ENCODE measurements at regions not wholly inside any gene's neighbourhood (a gene's known extent, or its start where the extent isn't known, plus 50 kb on each side); places are given as distances from the start of the nearest gene placed in this dataset.

DNA sequence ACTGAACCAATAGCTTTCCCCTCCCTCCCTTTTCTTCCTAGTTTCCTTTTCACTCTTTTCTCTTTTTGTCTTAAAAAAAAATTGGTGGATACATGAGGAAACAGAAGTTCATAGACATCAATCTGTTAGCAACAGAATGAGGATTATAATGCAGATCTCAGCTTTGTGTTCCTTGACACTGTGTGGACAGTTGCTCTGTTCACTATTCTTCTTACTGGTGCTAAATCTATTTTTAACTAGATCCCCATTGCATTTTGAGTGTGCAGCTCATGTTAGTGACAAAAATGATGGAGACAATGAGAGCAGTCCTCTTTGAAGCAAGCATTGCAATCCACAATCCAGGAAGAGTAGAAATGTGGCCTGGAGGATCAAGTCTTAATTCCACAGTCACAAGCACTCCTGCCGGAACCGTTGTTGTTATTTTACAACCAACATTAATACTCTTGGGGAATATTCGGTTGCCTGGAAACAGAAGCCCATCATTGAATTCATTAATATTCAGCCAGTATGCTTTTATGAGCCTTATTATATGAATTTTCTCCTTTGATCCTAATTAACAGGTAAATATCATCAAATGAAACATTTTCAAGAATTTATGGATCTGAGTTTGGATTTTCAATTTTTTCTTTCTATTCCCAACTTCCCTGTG is 1016.8 kb downstream of the NTRK3 start:
- no peak for DNase-seq (ENCODE audit: low spot score)

DNA sequence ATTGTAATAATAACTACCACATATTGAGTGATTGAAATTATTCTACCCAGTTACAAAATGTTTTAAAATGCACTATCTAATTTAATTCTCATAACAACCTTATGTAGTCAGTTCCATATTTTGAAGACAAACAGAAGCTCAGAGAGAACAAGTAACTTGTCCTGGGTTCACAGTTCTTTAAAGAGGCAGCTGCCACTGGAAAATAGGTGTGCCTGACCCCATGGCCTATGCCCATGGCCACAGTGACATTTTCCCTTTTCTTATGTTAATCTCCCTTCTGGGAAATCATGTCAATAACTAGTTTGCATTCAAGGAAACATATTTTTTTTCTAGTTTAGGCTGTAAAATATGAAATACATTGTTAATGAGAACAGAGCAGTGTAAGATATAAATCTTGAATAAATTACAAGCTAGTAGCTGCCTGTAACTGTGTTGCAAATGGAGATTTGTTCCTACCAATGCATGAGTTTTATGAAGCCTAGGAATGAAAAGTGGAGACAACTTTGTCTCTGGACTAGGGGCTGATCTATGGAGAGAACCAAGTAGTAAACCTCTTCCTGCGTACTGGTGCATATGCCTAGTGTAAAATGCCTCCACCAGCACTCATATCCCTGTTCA is 1018.0 kb downstream of the NTRK3 start:
- DNase-seq (ENCODE audit: low spot score), result no peak

DNA sequence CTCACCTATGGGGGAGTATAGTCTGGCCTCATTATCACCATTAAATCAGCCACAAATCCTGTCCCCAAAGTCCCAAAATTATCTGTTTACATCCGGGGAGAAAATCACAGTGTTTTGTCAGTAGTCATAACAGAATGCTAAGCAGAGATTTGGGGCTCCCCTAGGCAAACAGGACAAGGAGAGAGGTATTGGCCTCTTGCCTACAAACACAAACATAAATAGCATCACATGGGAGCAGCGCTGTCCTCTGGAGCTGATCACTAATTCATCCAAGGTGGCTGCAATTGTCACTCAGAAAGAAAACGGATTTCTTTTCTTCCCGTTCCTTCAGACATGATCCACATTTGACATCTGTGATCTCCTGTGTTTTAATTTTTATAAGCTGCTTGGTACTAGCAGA is 1028.1 kb downstream of the NTRK3 start:
- DNase-seq (ENCODE audit: low spot score), result no peak

DNA sequence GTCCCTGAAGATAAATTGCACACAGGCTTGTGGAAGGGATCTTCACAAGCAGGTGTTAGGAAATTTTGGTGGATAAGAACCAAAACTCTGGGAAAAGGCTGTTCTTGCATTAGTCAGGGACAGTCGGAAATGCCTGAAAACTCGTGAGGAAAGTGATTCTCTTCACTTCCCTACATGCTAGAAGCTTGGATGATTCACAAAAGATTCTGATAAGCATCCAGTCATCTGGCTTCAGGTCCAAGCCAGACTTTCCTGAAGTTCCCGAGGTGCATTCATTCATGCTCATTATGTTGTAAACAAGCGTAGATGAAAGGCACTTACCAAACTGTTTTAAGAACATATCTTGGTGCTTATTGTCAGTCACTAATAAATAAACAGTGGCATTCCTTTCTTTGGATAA is 1028.7 kb downstream of the NTRK3 start:
- no peak for DNase-seq (ENCODE audit: low spot score)

DNA sequence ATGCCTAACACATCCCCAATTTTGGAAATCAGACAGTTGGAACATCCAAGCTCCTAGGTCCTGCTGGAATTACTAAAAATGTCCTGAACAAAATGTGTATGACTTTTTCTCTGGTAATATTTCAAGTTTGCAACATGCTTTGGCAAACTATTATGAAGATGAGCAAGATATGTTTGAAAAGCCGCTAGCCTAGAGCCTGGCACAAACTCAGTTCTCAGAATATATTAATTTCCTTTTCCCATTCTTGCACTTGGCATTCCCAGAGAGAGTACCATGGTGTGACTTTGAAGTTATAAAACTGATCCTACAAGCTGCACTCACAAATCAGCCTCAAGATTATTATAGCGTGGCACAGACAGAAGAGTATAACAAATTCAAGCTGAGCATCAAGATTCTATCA is 1031.1 kb downstream of the NTRK3 start:
- no peak for DNase-seq (ENCODE audit: low spot score)

DNA sequence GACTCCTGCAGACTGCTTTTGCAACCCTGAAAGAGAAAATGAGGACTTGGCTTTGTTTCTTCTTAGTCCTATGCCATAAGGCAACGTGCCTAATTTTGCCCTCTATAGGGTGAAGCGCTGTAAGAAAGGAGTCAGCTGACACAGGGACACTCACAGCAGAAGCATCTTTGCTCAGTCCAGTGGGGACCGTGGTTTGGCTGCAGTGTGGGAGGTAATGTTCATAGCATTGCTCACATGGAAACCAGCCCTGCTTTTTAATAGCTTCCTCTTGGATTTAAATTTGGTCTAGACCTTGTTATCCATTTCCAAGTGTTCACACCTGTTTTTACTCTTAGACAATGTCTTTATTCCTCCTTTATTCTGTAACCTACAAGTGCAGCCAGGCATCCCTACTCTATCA is 1032.1 kb downstream of the NTRK3 start:
- DNase-seq (ENCODE audit: low spot score), result no peak

DNA sequence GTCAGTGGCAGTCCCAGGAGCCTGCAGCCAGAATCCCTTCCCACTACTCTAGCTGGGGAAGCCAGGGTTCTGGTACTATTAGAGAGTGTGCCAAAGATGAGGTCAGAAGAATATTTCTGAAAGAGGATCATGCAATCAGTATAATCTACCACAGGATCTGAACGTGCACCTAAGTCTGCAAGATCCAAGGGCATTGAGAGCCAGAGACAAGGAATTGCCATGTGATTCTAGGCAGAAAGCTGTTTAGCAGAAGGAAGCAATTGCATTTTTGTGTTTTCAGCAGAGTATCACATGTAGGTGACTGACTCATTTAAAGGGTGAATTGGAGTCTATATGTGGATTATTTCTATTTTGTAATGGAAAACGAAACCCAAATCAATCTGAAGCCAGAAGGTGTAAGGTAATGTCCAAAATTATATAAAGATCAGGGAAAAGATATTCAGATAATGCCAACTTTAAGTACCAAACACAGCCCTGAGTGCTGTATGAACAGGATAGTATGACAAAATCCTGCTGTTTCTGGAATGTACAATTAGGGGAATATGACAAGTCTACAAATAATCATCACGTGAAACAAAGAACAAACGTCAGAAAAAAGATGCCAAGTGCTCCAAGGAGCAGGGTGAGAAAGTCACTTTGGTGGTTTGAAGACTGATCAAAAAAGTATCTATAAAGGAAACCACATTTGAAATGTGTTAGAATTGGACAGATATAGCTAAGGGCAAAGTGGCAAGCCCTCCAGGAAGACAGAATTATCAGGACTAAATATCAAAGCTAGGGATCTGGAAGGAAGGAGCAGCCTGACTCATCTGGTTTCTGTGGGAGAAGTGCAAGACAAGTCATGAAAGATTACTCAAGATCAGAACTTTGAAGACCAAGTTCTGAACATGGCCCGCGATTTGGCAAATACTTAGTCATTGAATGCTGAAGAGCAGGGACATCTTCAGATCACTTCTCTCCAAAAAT is 1036.6 kb downstream of the NTRK3 start:
- no peak for DNase-seq (ENCODE audit: low spot score)

DNA sequence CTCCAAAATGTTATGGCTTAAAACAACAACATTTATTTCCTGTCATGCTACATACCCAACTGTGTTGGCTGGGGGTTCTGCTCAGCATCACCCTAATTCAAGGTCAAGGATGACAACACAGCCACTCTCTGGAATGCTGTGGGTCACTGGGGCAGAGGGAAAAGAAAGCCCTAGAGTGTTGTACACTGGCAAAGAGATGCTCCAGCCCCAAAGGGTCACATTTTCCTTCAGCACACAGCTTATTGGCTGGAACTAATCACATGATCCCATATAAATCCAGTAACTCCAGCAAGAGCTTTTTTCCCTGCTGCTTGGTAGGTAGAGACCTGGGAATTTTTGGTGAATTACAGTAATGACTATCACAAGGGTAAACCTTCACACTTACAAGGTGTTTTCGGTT is 1041.4 kb downstream of the NTRK3 start:
- DNase-seq (ENCODE audit: low spot score), result no peak

DNA sequence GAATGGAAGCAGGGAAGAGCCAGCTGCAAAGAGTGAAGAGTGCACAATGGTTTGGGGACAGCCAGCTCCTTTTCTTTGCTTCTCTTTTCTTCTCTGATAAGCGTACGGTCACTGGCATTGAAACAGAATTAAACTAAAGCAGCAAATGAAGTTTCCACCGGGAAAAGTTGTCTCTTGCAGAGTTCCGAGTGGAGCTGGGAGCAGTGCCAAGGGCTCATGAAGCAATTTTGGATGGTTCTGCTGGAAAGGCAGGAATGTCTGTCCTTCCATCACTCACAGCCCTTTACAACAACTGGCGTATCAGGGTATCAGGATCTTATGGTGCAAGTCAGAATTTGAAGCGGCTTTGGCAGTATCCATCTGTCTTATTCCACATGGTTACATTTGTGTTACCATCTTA is 1042.9 kb downstream of the NTRK3 start:
- no peak for DNase-seq (ENCODE audit: low spot score)

DNA sequence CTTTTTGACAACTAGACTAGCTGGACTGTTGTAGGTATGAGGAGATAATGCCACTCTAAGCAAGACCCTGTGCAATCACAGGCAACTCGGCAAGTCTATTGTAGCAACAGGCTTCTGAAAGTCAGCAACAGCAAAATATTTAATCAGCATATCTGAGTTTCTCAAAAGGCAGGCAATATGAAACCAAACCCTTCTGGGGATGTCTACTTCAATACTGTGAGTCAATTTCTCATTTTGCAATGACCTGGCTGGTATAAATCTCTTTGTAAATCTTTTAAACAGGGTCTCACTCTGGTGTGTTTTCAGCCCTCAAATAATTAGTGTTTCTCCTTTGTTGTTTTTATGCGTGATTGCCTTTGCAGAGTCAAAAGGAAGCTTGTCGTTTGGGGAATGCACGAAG is 1044.5 kb downstream of the NTRK3 start:
- DNase-seq (ENCODE audit: low spot score), result no peak

DNA sequence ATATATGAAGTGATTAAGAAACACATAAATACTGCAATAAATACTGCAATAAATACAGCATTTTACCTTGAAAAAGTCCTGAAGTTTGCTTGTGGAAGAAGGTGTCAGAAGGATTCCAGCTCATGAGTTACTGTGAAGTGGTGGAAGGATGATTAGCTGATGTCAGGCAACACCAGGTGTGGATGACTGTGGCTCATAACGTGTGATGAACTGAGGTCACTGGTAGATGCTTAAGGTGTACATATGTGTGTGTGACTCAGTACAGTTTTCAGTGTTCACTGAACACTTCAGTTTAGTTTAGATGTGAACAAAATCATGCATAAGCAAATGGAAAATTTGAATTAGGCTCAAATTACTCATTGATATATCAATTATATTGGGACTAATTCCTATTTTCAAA is 1045.0 kb downstream of the NTRK3 start:
- no peak for DNase-seq (ENCODE audit: low spot score)

DNA sequence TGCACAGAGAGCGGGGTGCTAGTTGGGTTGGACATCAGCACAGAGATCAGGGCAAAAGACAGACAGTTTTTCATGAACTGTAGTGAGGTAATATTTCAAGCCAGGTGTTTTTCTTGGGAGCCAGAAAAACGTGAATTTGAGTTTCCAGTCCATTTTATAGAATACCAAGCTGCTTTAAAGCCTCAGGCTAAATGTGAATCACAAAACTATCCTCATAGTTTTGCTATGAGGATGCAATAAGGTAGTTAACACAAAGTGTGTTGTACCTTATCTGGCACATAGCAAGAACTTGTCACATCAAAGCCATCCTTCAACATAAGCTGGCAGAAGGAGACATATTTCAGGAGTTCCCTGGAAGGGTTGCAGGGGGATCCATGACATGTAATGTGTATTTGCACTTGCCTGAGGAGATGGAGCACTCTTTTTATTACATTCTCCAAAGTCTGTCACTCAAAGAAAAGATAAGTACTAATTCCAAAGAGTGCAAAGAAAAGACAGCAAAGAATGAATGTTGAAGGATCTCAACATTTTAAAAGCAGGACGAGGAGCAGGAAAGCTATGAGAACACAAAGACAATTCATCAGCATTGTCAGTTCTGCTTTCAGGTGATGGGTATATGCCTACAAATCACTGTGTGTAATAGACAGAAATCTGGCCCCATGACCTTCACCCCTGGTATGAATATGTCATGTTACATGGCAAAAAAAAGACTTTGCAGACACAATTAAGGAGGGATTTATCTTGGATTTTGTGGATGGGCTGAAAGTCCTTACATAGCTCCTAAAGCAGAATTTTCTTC is 1046.4 kb downstream of the NTRK3 start:
- DNase-seq (ENCODE audit: low spot score), result no peak

DNA sequence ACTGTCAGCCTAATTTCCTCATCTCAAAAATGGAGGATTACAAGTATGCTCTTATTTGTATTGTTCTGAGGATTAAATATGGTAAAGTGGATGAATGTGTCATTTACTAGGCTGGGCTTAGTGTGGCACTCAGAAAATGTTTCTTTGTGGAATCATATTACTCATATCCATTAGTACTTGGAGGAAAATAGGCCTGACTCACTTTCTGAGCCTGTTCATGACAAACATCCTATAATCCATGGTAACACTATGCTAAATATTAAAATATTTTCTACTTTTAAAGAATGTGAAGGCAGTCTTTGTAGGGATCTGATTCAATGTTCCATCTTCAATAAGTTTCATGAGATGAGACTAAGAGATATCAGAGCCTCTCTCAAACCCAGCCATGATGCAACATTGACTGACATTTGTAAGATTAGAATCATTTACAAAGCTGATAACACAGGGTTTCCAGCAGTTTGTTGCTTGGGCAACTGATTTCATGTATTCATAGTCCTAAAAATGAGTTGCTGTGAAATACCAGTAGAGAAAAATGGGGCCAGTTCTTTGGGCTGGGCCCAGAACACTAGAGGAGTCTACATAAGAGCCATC is 1048.5 kb downstream of the NTRK3 start:
- no peak for DNase-seq (ENCODE audit: low spot score)

DNA sequence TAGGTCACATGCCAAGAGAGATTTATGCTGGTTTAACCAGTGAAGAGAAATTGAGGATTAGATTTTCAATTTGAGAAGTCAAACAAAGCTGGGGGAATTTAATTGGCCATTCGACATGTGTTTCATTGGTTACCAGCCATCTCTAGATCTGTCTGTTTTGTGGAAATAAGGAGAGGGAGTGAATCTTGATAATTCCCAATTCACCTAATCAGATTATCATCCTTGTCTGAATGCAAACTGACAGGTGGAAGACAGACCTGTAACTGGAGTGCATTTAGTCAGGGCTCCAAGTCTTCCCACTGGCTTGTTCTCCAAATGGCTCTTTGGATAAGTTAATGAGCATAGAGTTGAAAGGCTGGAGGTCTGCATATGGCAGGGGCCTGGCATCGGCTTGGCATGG is 1049.3 kb downstream of the NTRK3 start:
- DNase-seq (ENCODE audit: low spot score), result no peak

DNA sequence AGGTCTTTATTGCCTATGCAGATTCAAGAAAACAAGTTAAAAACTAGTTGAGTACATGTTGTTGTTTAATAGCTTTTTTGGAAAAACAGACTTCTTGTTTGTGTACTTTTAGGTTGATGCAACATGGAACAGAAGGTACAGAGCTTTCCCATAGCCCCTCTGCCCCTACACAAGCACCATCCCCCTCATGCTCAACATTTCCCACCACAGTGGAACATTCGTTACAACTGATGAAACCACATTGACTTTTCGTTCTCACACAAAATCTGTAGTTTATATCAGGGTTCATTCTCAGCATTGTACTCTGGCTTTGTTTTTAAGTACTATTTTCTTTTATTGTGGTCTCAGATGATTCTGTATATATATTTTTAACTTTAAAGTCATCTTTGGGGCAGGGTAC is 1054.6 kb downstream of the NTRK3 start:
- no peak for DNase-seq (ENCODE audit: low spot score)

DNA sequence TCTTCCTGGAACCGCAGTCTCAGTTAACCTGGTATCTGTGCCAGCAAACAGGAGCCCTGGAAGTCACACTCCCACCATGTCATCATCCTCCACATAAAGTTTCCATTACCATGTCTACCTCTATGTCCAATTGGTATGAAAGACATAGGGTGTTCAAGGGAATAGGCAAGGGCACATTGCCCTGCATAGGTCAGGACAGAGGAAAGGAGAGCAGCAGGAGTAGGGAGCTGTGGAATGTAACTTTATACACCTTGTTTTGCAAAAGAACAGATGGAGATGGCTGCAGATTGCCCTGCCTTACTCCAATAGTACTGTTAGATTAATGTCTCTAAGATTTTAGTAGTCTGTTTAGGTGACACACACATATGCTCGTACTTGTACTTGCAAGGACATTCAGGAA is 1056.4 kb downstream of the NTRK3 start:
- no peak for DNase-seq (ENCODE audit: low spot score)

DNA sequence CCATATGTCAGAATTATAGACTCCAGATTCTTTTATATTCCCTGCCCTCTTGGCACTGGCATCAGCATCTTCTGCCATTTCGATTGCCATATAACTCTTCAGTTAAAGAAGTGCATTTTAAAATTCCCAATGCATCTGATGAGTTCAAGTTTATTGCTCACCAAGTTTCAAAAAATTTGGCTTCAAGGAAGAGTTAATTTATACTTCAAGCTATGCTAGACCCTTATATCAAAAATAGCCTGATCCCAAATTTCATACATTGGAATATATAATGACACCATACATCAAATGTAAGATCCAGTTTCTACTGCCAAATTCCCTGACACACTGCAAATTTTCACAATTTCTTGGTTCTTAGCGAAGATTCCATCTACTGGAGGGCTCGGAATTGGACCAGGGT is 1058.6 kb downstream of the NTRK3 start:
- DNase-seq (ENCODE audit: low spot score), result no peak

DNA sequence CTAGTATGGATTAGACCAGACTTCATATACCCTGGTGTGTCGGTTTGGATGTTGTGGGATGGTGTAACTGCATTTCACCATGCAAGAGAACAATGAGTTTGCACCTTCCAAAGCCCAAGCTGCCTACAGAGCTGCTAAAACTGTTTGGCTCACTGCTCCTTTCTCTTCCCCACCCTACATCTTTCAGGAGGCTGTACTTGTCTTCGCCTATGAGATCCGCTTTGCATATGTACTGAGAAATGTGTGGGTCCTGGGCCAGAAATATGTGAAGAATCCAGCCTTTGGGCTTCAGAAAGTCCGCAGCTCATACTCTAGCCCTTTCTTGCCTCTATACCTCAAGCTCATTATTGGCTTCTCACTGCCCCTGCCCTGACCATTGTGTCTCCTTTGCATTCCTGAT is 1060.0 kb downstream of the NTRK3 start:
- DNase-seq (ENCODE audit: low spot score), result no peak

DNA sequence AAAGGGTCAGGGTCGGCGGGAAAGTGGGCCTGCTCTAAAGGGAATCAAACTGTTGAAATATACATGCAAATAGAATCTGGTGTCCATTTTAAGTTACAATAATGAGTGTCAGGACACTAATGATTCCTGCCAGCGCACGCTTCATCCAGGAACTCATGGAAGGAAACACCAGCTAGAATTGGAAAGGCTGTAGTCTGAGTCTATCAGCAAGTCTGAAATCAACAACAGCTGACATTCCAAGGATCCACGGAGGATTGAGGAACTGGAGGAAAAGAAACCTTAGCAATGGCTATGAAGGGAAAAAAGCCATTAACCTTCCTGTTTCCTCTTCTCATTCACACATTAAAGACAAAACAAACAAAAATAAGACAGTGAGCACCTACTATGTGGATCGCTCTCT is 1063.1 kb downstream of the NTRK3 start:
- no peak for DNase-seq (ENCODE audit: low spot score)

DNA sequence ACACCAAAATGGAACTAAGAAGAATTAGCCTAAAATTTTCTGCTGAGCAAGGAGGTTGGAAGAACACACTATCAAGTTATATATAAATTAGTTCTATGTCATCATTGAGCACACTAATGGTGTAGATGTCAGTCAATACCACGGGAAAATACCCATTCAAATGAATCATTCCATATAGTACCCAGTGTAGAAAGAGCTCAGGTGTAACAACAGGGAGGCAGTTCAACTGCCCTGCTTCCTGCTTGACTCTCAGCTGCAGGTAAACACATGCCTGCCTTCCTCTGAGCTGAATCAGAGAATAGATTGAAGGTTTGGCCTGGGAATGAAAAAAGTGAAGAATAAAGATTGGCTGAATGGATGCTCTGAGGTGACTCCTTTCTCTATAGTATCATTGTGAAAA is 1088.0 kb downstream of the AGBL1 start:
- DNase-seq (ENCODE audit: low spot score), result no peak

DNA sequence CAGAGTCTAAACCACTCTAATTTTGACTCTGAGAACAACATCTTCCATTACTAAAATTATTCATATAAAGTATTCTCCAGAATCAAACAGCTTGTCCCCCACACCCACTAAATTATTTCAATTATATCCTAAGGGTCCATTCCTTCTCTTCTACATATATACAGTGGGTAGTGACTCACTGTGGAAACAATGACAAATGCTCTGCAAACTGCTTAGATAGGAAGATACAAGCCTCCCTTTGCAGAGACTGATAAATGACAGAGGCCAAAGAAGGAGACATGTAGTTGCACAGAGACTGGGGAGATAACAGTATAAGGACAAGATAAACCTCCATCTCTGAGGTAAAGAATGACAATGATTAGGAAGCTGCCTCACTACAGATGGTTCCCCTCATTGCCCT is 1087.4 kb downstream of the AGBL1 start:
- DNase-seq (ENCODE audit: low spot score), result no peak

DNA sequence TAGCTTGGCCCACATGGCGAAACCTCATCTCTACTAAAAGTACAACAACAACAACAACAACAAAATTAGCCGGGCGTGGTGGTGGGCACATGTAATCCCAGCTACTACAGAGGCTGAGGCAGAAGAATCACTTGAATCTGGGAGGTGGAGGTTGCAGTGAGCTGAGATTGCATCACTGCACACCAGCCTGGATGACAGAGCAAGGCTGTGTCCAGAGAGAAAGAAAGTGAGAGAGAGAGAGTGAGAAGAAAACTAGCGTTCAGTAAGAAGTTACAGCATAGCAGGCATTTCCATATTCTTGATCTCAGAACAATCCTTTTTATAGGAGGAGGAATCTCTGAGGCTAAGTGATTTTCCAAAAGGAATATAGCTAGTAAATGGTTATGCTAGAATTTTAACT is 1076.1 kb downstream of the AGBL1 start:
- no peak for DNase-seq (ENCODE audit: low spot score)
